Transverse colon (tissue), 4 donors: ENCODE measurements at regions not wholly inside any gene's neighbourhood (a gene's known extent, or its start where the extent isn't known, plus 50 kb on each side); places are given as distances from the start of the nearest gene placed in this dataset.

Source experiments
- POLR2A ChIP-seq: fragments of 450-650 bp; IDR thresholded peaks from one replicate; pipeline ENCODE4 v1.6.1; 2016; ENCODE audit warnings: antibody characterized with exemption, mild to moderate bottlenecking, moderate library complexity
- POLR2AphosphoS5 ChIP-seq, 3 donors: sonication (generic); formaldehyde crosslinking; IDR thresholded peaks; one replicate each; pipeline ENCODE4 v1.6.1; 2016; ENCODE audit warnings: antibody characterized with exemption in 3 of 3
- TF ChIP-seq, protein P1 (sequence below), 5 experiments: fragments of 200-600 bp in 3 of 5; fragments of 450-650 bp in 2 of 5; sonication (generic) in 3 of 5; IDR thresholded peaks; 1 replicate in 2 of 5; 2 replicates in 3 of 5; pipeline ENCODE4 v1.5.1; 2016 to 2017; ENCODE audit warnings: antibody characterized with exemption in 5 of 5, inconsistent platforms in 3 of 5, mild to moderate bottlenecking in 2 of 5, moderate library complexity in 1 of 5

DNA sequence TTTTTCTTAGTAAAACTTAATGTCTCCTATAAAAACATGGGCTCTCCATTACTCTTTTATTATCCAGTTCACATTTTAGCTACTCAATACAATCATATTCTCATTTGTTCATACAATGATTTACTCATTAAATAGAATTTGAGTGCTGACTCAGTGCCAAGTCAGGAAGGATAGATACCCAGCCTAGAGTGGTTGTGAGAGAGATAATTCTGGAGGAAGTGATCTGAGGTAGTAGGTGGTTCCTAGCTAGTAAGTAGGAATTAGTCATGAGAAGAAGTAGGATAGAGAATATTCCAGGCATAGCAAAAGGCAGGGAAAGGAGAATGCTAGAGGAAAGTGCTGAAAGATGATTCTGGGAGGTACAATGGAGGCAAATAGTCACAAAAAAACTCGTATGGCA is 133.5 kb upstream of the MBL2 start:
- TF ChIP-seq, protein P1, sequence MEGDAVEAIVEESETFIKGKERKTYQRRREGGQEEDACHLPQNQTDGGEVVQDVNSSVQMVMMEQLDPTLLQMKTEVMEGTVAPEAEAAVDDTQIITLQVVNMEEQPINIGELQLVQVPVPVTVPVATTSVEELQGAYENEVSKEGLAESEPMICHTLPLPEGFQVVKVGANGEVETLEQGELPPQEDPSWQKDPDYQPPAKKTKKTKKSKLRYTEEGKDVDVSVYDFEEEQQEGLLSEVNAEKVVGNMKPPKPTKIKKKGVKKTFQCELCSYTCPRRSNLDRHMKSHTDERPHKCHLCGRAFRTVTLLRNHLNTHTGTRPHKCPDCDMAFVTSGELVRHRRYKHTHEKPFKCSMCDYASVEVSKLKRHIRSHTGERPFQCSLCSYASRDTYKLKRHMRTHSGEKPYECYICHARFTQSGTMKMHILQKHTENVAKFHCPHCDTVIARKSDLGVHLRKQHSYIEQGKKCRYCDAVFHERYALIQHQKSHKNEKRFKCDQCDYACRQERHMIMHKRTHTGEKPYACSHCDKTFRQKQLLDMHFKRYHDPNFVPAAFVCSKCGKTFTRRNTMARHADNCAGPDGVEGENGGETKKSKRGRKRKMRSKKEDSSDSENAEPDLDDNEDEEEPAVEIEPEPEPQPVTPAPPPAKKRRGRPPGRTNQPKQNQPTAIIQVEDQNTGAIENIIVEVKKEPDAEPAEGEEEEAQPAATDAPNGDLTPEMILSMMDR (IDR thresholded peaks at IDR 0.05), result no peak
- no peak for TF ChIP-seq POLR2AphosphoS5 (IDR thresholded peaks at IDR 0.05)
- TF ChIP-seq POLR2A, result no peak
